ENCODE measurements at regions not wholly inside any gene's neighbourhood (a gene's known extent, or its start where the extent isn't known, plus 50 kb on each side); places are given as distances from the start of the nearest gene placed in this dataset.
"Not testable (repeated sequence)": the region's sequence is repeated elsewhere in the genome, so short reads cannot be mapped to it uniquely, and the experiment has no call there.

GRCh38 chr4:114320126-114320525 lies 278.5 kb upstream of the UGT8 start:
- DNase-seq (ENCODE audit: low read depth), result no peak
- TF ChIP-seq CTCF (IDR thresholded peaks at IDR 0.05; ENCODE audit: insufficient read depth, low read depth, low read length), result no peak
- H3K4me3 ChIP-seq (ENCODE audit: low read depth, low read length), result no peak overlapping the region

GRCh38 chr4:114321366-114321765 lies 277.2 kb upstream of the UGT8 start:
- no peak overlapping the region for H3K4me3 ChIP-seq (ENCODE audit: low read depth, low read length)
- TF ChIP-seq CTCF (IDR thresholded peaks at IDR 0.05; ENCODE audit: insufficient read depth, low read depth, low read length), result no peak
- DNase-seq (ENCODE audit: low read depth), result no peak

GRCh38 chr4:114323841-114324240 lies 274.8 kb upstream of the UGT8 start:
- no peak for DNase-seq (ENCODE audit: low read depth)
- H3K4me3 ChIP-seq (ENCODE audit: low read depth, low read length), result no peak overlapping the region
- no peak for TF ChIP-seq CTCF (IDR thresholded peaks at IDR 0.05; ENCODE audit: insufficient read depth, low read depth, low read length)

- no peak for TF ChIP-seq CTCF (IDR thresholded peaks at IDR 0.05; ENCODE audit: insufficient read depth, low read depth, low read length)
- peak; percentile 18 for DNase-seq (ENCODE audit: low read depth)
- no peak overlapping the region for H3K4me3 ChIP-seq (ENCODE audit: low read depth, low read length)
Measured at GRCh38 chr4:114326358-114326757, 272.2 kb upstream of the UGT8 start.

- no peak for TF ChIP-seq CTCF (IDR thresholded peaks at IDR 0.05; ENCODE audit: insufficient read depth, low read depth, low read length)
- DNase-seq (ENCODE audit: low read depth), result no peak
Measured at GRCh38 chr4:114332119-114332518, 266.5 kb upstream of the UGT8 start.

GRCh38 chr4:114334363-114334762 lies 264.2 kb upstream of the UGT8 start:
- H3K4me3 ChIP-seq (ENCODE audit: low read depth, low read length); DNase-seq (ENCODE audit: low read depth): not testable (repeated sequence)

More at GRCh38 chr4:114332119-114332518, 266.5 kb upstream of the UGT8 start:
- H3K4me3 ChIP-seq (ENCODE audit: low read depth, low read length), result no peak overlapping the region

GRCh38 chr4:114334884-114335330 lies 263.7 kb upstream of the UGT8 start:
- DNase-seq (ENCODE audit: low read depth), result no peak
- H3K4me3 ChIP-seq (ENCODE audit: low read depth, low read length), result no peak overlapping the region
- TF ChIP-seq CTCF (IDR thresholded peaks at IDR 0.05; ENCODE audit: insufficient read depth, low read depth, low read length), result no peak

Measured in fibroblast of villous mesenchyme (primary cell).